Activated T-cell treated with anti-CD3 and anti-CD28 coated beads, Interleukin-2, amount 50 U/mL, for 4 hours (primary cell): ENCODE measurements at regions not wholly inside any gene's neighbourhood (a gene's known extent, or its start where the extent isn't known, plus 50 kb on each side); places are given as distances from the start of the nearest gene placed in this dataset.

Experiments
- ATAC-seq, 2 donors: fragments of 200-7000 bp; cut with Tn5 transposase; one replicate each; pipeline ENCODE4 v1.10.0; 2021
- DNase-seq: peaks from one replicate; pipeline ENCODE4 v3.0.0-alpha.2; 2020
- H3K27me3 Mint-ChIP-seq: one replicate; pipeline ENCODE4 v1.8.0; 2021; ENCODE audit warnings: low read depth, mixed read lengths
- H3K36me3 Mint-ChIP-seq: one replicate; pipeline ENCODE4 v1.8.0; 2022; ENCODE audit warnings: mixed read lengths; ENCODE audit not compliant: insufficient read depth
- H3K4me1 Mint-ChIP-seq: one replicate; pipeline ENCODE4 v1.8.0; 2021; ENCODE audit warnings: low read depth, mixed read lengths
- H3K4me3 Mint-ChIP-seq: one replicate; pipeline ENCODE4 v1.8.0; 2021; ENCODE audit warnings: mild to moderate bottlenecking, moderate library complexity, mixed read lengths
- H3K9me3 Mint-ChIP-seq: one replicate; pipeline ENCODE4 v1.8.0; 2021; ENCODE audit warnings: mixed read lengths

GRCh38 chr7:142602756-142603155 lies 146.5 kb upstream of the PRSS1 start:
- DNase-seq (no peak), ATAC-seq (no peak)
- Mint-ChIP-seq H3K4me1 (peaks cover 9% of the 10 kb centered on the region), H3K36me3 (no peaks in the 10 kb centered on the region), H3K27me3 (peaks cover 2% of the 10 kb centered on the region), H3K4me3 (no peak overlapping the region), H3K9me3 (no peaks in the 10 kb centered on the region)

DNA sequence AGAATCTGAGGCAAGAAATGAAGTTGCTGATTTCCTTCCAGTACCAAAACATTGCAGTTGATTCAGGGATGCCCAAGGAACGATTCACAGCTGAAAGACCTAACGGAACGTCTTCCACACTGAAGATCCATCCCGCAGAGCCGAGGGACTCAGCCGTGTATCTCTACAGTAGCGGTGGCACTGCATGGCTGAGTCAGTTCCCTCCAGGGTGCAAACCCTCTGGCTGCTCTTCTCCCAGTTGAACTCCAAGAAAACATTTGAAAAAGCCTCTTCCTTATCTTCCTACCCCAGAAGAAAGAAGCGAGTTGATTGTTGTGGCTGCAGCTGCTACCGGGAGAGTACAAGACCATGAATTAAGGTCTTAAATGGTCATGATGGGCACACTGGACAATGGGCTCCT lies 147.1 kb upstream of the PRSS1 start:
- DNase-seq (no peak), ATAC-seq (no peak)
- Mint-ChIP-seq H3K9me3 (no peaks in the 10 kb centered on the region), H3K4me3 (no peak overlapping the region), H3K4me1 (peaks cover 9% of the 10 kb centered on the region), H3K36me3 (no peaks in the 10 kb centered on the region), H3K27me3 (peaks cover 2% of the 10 kb centered on the region)

- Mint-ChIP-seq H3K4me1 (no peaks in the 10 kb centered on the region), H3K36me3 (no peaks in the 10 kb centered on the region), H3K9me3 (no peaks in the 10 kb centered on the region), H3K27me3 (peaks cover 3% of the 10 kb centered on the region), H3K4me3 (no peak overlapping the region)
- DNase-seq (no peak), ATAC-seq (no peak)
These were observed 151.0 kb upstream of the PRSS1 start for GRCh38 chr7:142598297-142598696.

- DNase-seq, result no peak
- Mint-ChIP-seq H3K36me3 (no peaks in the 10 kb centered on the region), H3K4me1 (no peaks in the 10 kb centered on the region), H3K4me3 (no peak overlapping the region), H3K27me3 (peaks cover 3% of the 10 kb centered on the region), H3K9me3 (no peaks in the 10 kb centered on the region)
- ATAC-seq, result no peak
These were observed 151.7 kb upstream of the PRSS1 start for GRCh38 chr7:142597547-142597946.

DNA sequence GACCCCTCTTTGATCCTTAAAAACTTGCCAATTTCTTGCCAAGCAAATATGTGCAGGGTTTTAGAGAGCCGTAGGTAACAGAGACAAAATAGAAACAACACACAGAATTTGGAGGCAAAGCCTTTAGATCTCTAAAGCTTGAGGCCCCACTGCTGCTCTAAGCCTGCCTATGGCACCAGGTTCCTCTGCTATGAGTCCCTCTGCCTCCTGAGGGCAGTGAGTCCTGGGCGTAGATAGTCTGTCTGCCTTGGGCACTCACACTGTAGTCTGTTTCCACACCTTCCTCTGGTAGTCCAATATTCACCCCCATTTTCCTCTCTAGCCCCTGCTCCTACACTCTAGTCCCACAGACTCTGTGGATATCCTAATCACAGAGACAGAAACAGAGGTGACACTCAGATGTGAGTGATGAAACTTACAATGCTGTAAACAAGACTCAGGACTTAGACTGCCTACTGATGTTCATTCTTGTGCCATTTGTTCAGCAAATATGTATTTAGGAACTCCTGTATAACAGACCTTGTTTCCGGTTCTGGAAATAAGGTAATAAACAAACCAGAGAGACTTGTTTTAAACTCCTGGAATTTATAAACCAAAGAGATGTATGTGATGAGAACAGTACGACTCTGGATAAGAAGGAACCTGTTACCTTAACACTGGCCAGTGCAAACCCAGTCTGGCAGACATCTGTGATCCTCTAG lies 153.3 kb upstream of the PRSS1 start:
- ATAC-seq (no peak), DNase-seq (no peak)
- H3K4me1 Mint-ChIP-seq, result no peaks in the 10 kb centered on the region
- H3K36me3 Mint-ChIP-seq, result no peaks in the 10 kb centered on the region
- H3K4me3 Mint-ChIP-seq, result no peak overlapping the region
- no peaks in the 10 kb centered on the region for H3K9me3 Mint-ChIP-seq
- H3K27me3 Mint-ChIP-seq, result peaks cover 3% of the 10 kb centered on the region

- Mint-ChIP-seq H3K4me3 (no peak overlapping the region), H3K27me3 (peaks cover 3% of the 10 kb centered on the region), H3K4me1 (no peaks in the 10 kb centered on the region), H3K36me3 (no peaks in the 10 kb centered on the region), H3K9me3 (no peaks in the 10 kb centered on the region)
- no peak for DNase-seq
- no peak for ATAC-seq
These were observed 155.2 kb upstream of the PRSS1 start for GRCh38 chr7:142594078-142594477.

DNA sequence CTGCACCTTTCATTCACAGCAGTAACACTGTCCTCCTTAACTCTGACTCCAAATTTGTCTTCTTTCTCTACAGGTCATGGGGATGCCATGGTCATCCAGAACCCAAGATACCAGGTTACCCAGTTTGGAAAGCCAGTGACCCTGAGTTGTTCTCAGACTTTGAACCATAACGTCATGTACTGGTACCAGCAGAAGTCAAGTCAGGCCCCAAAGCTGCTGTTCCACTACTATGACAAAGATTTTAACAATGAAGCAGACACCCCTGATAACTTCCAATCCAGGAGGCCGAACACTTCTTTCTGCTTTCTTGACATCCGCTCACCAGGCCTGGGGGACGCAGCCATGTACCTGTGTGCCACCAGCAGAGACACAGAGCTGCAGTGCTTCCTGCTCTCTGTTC lies 156.2 kb upstream of the PRSS1 start:
- DNase-seq (no peak), ATAC-seq (no peak)
- Mint-ChIP-seq H3K27me3 (peaks cover 2% of the 10 kb centered on the region), H3K9me3 (no peaks in the 10 kb centered on the region), H3K4me3 (no peak overlapping the region), H3K36me3 (no peaks in the 10 kb centered on the region), H3K4me1 (no peaks in the 10 kb centered on the region)

GRCh38 chr7:142592664-142593063 lies 156.6 kb upstream of the PRSS1 start:
- no peak for DNase-seq
- ATAC-seq, result no peak
- Mint-ChIP-seq H3K4me1 (peaks cover 2% of the 10 kb centered on the region), H3K9me3 (no peaks in the 10 kb centered on the region), H3K27me3 (peaks cover 2% of the 10 kb centered on the region), H3K36me3 (no peaks in the 10 kb centered on the region), H3K4me3 (no peak overlapping the region)

GRCh38 chr7:142592231-142592630 lies 157.0 kb upstream of the PRSS1 start:
- no peaks in the 10 kb centered on the region for H3K9me3 Mint-ChIP-seq
- no peak for DNase-seq
- ATAC-seq, result no peak
- H3K4me1 Mint-ChIP-seq, result peaks cover 2% of the 10 kb centered on the region
- H3K4me3 Mint-ChIP-seq, result no peak overlapping the region
- H3K36me3 Mint-ChIP-seq, result no peaks in the 10 kb centered on the region
- H3K27me3 Mint-ChIP-seq, result peaks cover 2% of the 10 kb centered on the region

- ATAC-seq (no peak), DNase-seq (no peak)
- Mint-ChIP-seq H3K4me3 (no peak overlapping the region), H3K27me3 (peaks cover 2% of the 10 kb centered on the region), H3K4me1 (peaks cover 2% of the 10 kb centered on the region), H3K9me3 (no peaks in the 10 kb centered on the region), H3K36me3 (no peaks in the 10 kb centered on the region)
These were observed 158.3 kb upstream of the PRSS1 start for GRCh38 chr7:142590830-142591457.

GRCh38 chr7:142590077-142590476 lies 159.2 kb upstream of the PRSS1 start:
- no peaks in the 10 kb centered on the region for H3K27me3 Mint-ChIP-seq
- no peak for ATAC-seq
- no peak overlapping the region for H3K4me3 Mint-ChIP-seq
- no peak for DNase-seq
- H3K4me1 Mint-ChIP-seq, result peaks cover 2% of the 10 kb centered on the region
- no peaks in the 10 kb centered on the region for H3K36me3 Mint-ChIP-seq
- H3K9me3 Mint-ChIP-seq, result no peaks in the 10 kb centered on the region

- Mint-ChIP-seq H3K4me3 (no peak overlapping the region), H3K36me3 (no peaks in the 10 kb centered on the region), H3K9me3 (no peaks in the 10 kb centered on the region), H3K4me1 (peaks cover 4% of the 10 kb centered on the region), H3K27me3 (no peaks in the 10 kb centered on the region)
- ATAC-seq, result peak; percentile 41 to 62
- no peak for DNase-seq
These were observed 161.6 kb upstream of the PRSS1 start for GRCh38 chr7:142587578-142588191.

GRCh38 chr7:142586611-142587010 lies 162.7 kb upstream of the PRSS1 start:
- DNase-seq, result no peak
- Mint-ChIP-seq H3K4me3 (no peak overlapping the region), H3K9me3 (no peaks in the 10 kb centered on the region), H3K4me1 (peaks cover 7% of the 10 kb centered on the region), H3K27me3 (no peaks in the 10 kb centered on the region), H3K36me3 (no peaks in the 10 kb centered on the region)
- no peak for ATAC-seq

DNA sequence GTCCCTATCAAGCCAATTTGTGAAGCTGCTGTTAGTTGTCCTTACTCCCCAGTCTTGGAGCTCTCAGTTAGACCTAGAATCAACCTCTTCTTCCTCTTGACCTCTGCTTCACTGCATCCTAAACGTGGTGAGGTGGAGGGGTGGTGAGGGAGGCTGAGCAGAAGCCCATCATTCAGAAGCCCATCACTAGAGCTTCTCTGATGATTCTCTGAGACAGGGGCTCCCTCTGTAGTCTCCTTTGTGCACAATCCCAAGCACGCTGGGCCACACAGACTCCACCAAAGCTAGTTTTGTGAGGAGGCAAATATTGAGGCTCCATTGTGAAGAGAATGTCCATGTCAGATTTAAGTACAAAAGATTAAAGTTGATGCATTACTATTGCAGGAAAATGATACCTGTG lies 163.8 kb upstream of the PRSS1 start:
- ATAC-seq (no peak), DNase-seq (no peak)
- Mint-ChIP-seq H3K27me3 (no peaks in the 10 kb centered on the region), H3K4me1 (peaks cover 18% of the 10 kb centered on the region), H3K36me3 (no peaks in the 10 kb centered on the region), H3K4me3 (no peak overlapping the region), H3K9me3 (no peaks in the 10 kb centered on the region)

- Mint-ChIP-seq H3K36me3 (no peaks in the 10 kb centered on the region), H3K9me3 (no peaks in the 10 kb centered on the region), H3K4me3 (no peak overlapping the region), H3K4me1 (peaks cover 24% of the 10 kb centered on the region), H3K27me3 (no peaks in the 10 kb centered on the region)
- DNase-seq (no peak), ATAC-seq (no peak)
These were observed 164.5 kb upstream of the PRSS1 start for GRCh38 chr7:142584765-142585164.
